Activated B cell treated with CpG ODN at 0.5 μM for 24 hours (primary cell): ENCODE measurements at regions not wholly inside any gene's neighbourhood (a gene's known extent, or its start where the extent isn't known, plus 50 kb on each side); places are given as distances from the start of the nearest gene placed in this dataset.

Experiments
- ATAC-seq: fragments of 200-7000 bp; cut with Tn5 transposase; one replicate; pipeline ENCODE4 v1.10.0; 2021; ENCODE audit warnings: low read depth, mild to moderate bottlenecking, moderate library complexity
- CTCF ChIA-PET: fragments of 350-600 bp; sonication (Branson Sonifier 250); formaldehyde crosslinking; loops from one replicate; lab custom pipeline; 2021; ENCODE audit warnings: antibody characterized with exemption; lab: Charles Lee
- POLR2A ChIA-PET: fragments of 350-600 bp; sonication (Branson Sonifier 250); formaldehyde crosslinking; loops from one replicate; lab custom pipeline; 2021; ENCODE audit warnings: antibody characterized with exemption; lab: Charles Lee
- DNase-seq: peaks from one replicate; pipeline ENCODE4 v3.0.0; 2022
- H3K27ac Mint-ChIP-seq: one replicate; pipeline ENCODE4 v1.8.0; 2020; ENCODE audit warnings: mixed read lengths
- H3K27me3 Mint-ChIP-seq: one replicate; pipeline ENCODE4 v1.8.0; 2021; ENCODE audit warnings: mixed read lengths
- H3K36me3 Mint-ChIP-seq: one replicate; pipeline ENCODE4 v1.8.0; 2021; ENCODE audit warnings: low read depth, mixed read lengths
- H3K4me1 Mint-ChIP-seq: one replicate; pipeline ENCODE4 v1.8.0; 2021; ENCODE audit warnings: mixed read lengths
- H3K4me3 Mint-ChIP-seq: one replicate; pipeline ENCODE4 v1.8.0; 2020; ENCODE audit warnings: mild to moderate bottlenecking, mixed read lengths
- H3K9me3 Mint-ChIP-seq: one replicate; pipeline ENCODE4 v1.8.0; 2020; ENCODE audit warnings: mixed read lengths
- intact Hi-C: fragments of 100-400 bp; cut with micrococcal nuclease; formaldehyde crosslinking; loops from one replicate; pipeline ENCODE4 v1.15.1; 2024
- TF ChIP-seq, protein P1 (sequence below): fragments of 200-600 bp; IDR thresholded peaks from one replicate; pipeline ENCODE4 v1.8.0; 2022; ENCODE audit warnings: antibody characterized with exemption, mild to moderate bottlenecking

DNA sequence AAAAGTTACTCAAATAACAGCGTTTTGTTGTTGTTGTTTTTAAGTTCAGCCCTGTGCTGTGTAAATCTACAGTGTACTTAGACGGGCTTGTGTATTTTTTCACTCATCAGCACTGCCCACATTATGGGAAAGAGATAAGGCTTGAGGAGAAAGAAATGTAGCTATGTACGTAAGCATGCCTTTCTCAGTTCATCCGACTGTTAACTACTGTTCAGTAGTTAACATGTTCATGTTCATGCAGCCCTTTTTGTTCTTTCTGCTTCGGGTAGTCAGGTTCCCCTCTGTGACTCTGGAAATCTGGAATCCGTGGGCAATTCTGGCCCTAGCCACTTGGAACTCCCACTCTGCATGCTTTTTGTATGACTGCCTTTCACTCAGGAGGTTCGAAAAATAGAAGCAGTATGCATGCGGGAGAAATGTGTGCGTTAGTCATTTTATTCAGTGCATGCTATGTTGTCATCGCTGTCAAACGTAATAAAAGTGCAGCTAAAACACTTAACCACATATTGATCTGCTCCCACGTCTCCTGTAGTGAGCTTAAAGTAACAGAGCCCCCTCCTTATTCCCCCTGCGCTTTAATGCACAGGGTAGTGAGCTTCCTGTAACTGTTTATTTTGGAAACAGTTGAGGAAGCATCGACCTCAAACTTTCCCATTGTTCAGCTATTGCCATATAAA lies 283.1 kb upstream of the NR2F2 start:
- DNase-seq: no peak
- POLR2A ChIA-PET: no interaction called here
- Mint-ChIP-seq H3K27ac (no peak overlapping the region), H3K27me3 (no peaks in the 10 kb centered on the region), H3K4me3 (no peak overlapping the region), H3K36me3 (no peaks in the 10 kb centered on the region), H3K4me1 (peaks cover 4% of the 10 kb centered on the region), H3K9me3 (peaks cover 5% of the 10 kb centered on the region)
- CTCF ChIA-PET: no interaction called here
- no peak for ATAC-seq
- intact Hi-C loops: no loop called here
- TF ChIP-seq, protein P1, sequence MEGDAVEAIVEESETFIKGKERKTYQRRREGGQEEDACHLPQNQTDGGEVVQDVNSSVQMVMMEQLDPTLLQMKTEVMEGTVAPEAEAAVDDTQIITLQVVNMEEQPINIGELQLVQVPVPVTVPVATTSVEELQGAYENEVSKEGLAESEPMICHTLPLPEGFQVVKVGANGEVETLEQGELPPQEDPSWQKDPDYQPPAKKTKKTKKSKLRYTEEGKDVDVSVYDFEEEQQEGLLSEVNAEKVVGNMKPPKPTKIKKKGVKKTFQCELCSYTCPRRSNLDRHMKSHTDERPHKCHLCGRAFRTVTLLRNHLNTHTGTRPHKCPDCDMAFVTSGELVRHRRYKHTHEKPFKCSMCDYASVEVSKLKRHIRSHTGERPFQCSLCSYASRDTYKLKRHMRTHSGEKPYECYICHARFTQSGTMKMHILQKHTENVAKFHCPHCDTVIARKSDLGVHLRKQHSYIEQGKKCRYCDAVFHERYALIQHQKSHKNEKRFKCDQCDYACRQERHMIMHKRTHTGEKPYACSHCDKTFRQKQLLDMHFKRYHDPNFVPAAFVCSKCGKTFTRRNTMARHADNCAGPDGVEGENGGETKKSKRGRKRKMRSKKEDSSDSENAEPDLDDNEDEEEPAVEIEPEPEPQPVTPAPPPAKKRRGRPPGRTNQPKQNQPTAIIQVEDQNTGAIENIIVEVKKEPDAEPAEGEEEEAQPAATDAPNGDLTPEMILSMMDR: no peak

DNA sequence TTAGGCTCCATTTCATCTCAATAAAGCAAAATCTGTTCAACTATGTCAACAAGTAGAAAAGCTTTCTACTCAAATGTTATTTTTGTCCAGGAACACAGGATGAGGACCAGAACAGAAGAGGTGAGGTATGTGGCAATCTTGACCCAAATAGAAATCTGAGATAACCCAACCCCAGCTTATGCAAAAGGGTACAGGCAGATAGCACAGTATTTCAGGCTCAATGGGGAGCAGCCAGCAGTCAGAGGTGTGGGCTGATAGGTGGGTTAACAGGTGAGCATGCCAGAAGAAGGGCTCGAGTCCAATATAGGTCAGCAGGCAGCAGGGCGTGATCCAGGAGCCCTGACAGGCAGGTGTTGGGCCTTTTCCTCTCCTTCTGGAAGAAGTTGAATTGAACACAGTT lies 281.2 kb upstream of the NR2F2 start:
- ATAC-seq (no peak), DNase-seq (no peak)
- Mint-ChIP-seq H3K36me3 (no peaks in the 10 kb centered on the region), H3K4me1 (peaks cover 3% of the 10 kb centered on the region), H3K9me3 (no peaks in the 10 kb centered on the region), H3K27me3 (peaks cover 2% of the 10 kb centered on the region), H3K4me3 (no peak overlapping the region), H3K27ac (no peak overlapping the region)
- CTCF ChIA-PET: no interaction called here
- TF ChIP-seq, protein P1: no peak
- POLR2A ChIA-PET: no interaction called here
- intact Hi-C loops: no loop called here

DNA sequence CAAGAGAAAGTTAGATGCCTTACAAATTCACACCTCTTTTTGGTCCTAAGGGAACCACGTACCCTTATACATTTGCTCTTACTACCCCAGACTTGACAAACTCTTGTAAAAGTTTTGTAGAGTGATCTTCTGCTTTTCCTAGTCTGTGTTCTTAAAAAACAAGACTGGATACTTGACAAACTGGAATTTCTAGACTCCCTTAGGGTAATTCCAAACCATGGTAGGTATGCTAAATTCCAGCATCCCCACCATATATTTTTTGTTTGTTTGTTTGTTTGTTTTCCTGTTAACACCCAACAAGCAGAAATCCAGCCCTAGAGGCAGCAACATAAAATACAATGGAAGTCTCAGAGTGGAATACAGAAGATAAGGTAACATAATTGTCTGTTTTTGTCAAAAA lies 280.7 kb upstream of the NR2F2 start:
- DNase-seq (no peak), ATAC-seq (no peak)
- no peaks in the 10 kb centered on the region for H3K36me3 Mint-ChIP-seq
- no peaks in the 10 kb centered on the region for H3K9me3 Mint-ChIP-seq
- no peak overlapping the region for H3K4me3 Mint-ChIP-seq
- TF ChIP-seq, protein P1: no peak
- peaks cover 4% of the 10 kb centered on the region for H3K27me3 Mint-ChIP-seq
- no peak overlapping the region for H3K27ac Mint-ChIP-seq
- peaks cover 3% of the 10 kb centered on the region for H3K4me1 Mint-ChIP-seq
- intact Hi-C loops: no loop called here
- CTCF ChIA-PET: no interaction called here
- POLR2A ChIA-PET: no interaction called here

DNA sequence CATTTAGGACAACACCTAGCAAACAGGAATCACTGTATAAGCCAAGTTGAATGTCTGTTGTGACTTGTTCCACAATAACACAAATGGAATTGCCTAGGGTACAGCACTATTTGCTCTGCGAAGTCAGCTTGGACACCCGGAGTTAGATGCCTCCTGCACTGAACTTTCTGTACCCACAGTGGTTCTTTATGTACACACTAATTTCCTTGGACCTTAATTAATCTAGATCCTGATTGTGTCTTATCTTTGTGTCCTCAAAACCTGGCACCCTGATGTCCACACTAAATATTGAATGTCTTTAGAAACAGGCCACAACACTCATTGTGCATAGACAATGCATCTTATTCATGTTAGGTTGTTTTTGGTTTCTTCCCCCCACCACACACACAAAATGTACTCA lies 278.9 kb upstream of the NR2F2 start:
- intact Hi-C loops: no loop called here
- no peaks in the 10 kb centered on the region for H3K9me3 Mint-ChIP-seq

DNA sequence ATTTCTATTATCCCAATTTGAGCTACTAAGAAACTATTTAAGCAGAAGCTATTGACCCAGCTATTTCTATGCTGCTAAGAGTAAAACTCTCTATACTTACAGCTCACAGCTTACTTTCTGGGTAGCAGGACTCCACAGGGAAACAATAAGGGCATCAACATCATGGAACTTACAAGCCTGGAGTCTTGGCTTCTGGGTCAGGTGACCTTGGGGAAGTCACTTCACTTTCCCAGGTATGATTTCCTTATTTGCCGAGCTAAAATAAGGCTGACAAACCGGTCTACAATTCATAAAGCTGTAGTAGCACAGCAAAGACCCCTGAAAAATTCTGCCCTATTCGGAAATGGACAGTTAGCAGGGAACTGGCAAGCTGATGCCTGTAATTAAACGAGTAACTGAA lies 278.3 kb upstream of the NR2F2 start:
- TF ChIP-seq, protein P1: no peak
- no peak for DNase-seq
- Mint-ChIP-seq H3K9me3 (no peaks in the 10 kb centered on the region), H3K4me3 (no peak overlapping the region), H3K36me3 (no peaks in the 10 kb centered on the region), H3K4me1 (peaks cover 3% of the 10 kb centered on the region), H3K27me3 (peaks cover 6% of the 10 kb centered on the region), H3K27ac (no peak overlapping the region)
- ChIA-PET CTCF (no interaction called here), POLR2A (no interaction called here)
- no peak for ATAC-seq
- intact Hi-C loops: no loop called here

More for the DNA sequence above, 278.9 kb upstream of the NR2F2 start:
- H3K36me3 Mint-ChIP-seq: no peaks in the 10 kb centered on the region
- H3K27me3 Mint-ChIP-seq: peaks cover 6% of the 10 kb centered on the region
- ATAC-seq: no peak
- POLR2A ChIA-PET: no interaction called here
- TF ChIP-seq, protein P1: no peak
- CTCF ChIA-PET: no interaction called here
- DNase-seq: no peak
- no peak overlapping the region for H3K27ac Mint-ChIP-seq
- peaks cover 3% of the 10 kb centered on the region for H3K4me1 Mint-ChIP-seq
- H3K4me3 Mint-ChIP-seq: no peak overlapping the region
